Keratinocyte (primary cell): ENCODE measurements at regions not wholly inside any gene's neighbourhood (a gene's known extent, or its start where the extent isn't known, plus 50 kb on each side); places are given as distances from the start of the nearest gene placed in this dataset.

Experiments used
- EZH2 ChIP-seq: IDR thresholded peaks from one replicate; pipeline ENCODE4 v1.6.1; 2012; ENCODE audit warnings: inconsistent platforms, mild to moderate bottlenecking, low read length, moderate library complexity
- TF ChIP-seq, protein P1 (sequence below), 3 experiments: IDR thresholded peaks in 1 of 3; conservative IDR thresholded peaks in 1 of 3; optimal IDR thresholded peaks in 1 of 3; 2 replicates in 2 of 3; 3 replicates in 1 of 3; pipeline versions ENCODE3 to v1.5.1; 2011; ENCODE audit warnings: low read length in 3 of 3, mild to moderate bottlenecking in 3 of 3, moderate library complexity in 2 of 3, control low read depth in 1 of 3, inconsistent platforms in 1 of 3; ENCODE audit not compliant: insufficient read depth in 2 of 3; ENCODE audit errors: extremely low read depth in 1 of 3

- TF ChIP-seq, protein P1, sequence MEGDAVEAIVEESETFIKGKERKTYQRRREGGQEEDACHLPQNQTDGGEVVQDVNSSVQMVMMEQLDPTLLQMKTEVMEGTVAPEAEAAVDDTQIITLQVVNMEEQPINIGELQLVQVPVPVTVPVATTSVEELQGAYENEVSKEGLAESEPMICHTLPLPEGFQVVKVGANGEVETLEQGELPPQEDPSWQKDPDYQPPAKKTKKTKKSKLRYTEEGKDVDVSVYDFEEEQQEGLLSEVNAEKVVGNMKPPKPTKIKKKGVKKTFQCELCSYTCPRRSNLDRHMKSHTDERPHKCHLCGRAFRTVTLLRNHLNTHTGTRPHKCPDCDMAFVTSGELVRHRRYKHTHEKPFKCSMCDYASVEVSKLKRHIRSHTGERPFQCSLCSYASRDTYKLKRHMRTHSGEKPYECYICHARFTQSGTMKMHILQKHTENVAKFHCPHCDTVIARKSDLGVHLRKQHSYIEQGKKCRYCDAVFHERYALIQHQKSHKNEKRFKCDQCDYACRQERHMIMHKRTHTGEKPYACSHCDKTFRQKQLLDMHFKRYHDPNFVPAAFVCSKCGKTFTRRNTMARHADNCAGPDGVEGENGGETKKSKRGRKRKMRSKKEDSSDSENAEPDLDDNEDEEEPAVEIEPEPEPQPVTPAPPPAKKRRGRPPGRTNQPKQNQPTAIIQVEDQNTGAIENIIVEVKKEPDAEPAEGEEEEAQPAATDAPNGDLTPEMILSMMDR (optimal IDR thresholded peaks at IDR 0.05 in 1 of 3, IDR thresholded peaks at IDR 0.05 in 1 of 3, conservative IDR thresholded peaks at IDR 0.05 in 1 of 3; ENCODE audit: extremely low read depth in 1 of 3, insufficient read depth in 2 of 3, low read length in 3 of 3), result no peak
- TF ChIP-seq EZH2, result no peak
Observed at GRCh38 chr17:14749269-14749668, 448.4 kb downstream of the HS3ST3B1 start.
